Small intestine (tissue), 7 donors: ENCODE measurements at regions not wholly inside any gene's neighbourhood (a gene's known extent, or its start where the extent isn't known, plus 50 kb on each side); places are given as distances from the start of the nearest gene placed in this dataset.

Experiments
- DNase-seq, 2 donors: peaks; one replicate each; pipeline versions ENCODE4 v3.0.0 to v3.0.0-alpha.2; 2013
- FAIRE-seq: peaks from 2 replicates; lab custom pipeline; 2012; peaks lifted over from hg19 to GRCh38; lab: Jason Lieb, UNC
- H3K27ac ChIP-seq, 3 donors: one replicate each; pipeline ENCODE4 v1.5.1; 2013; ENCODE audit warnings: low read length in 2 of 3, mild to moderate bottlenecking in 2 of 3, control low read depth in 1 of 3, inconsistent platforms in 1 of 3, low read depth in 1 of 3, moderate library complexity in 1 of 3
- H3K27me3 ChIP-seq, 3 donors: one replicate each; pipeline ENCODE4 v1.6.1; 2013; ENCODE audit warnings: low read length in 3 of 3, inconsistent platforms in 1 of 3; ENCODE audit not compliant: control insufficient read depth in 3 of 3, insufficient read depth in 3 of 3
- H3K36me3 ChIP-seq, 3 donors: one replicate each; pipeline ENCODE4 v1.6.1; 2013; ENCODE audit warnings: low read length in 3 of 3, inconsistent platforms in 1 of 3, low read depth in 1 of 3, mild to moderate bottlenecking in 1 of 3, moderate library complexity in 1 of 3; ENCODE audit not compliant: control insufficient read depth in 3 of 3, insufficient read depth in 2 of 3
- H3K4me1 ChIP-seq, 3 donors: one replicate each; pipeline ENCODE4 v1.6.1; 2013; ENCODE audit warnings: low read length in 2 of 3, inconsistent platforms in 1 of 3, low read depth in 1 of 3, mild to moderate bottlenecking in 1 of 3, moderate library complexity in 1 of 3; ENCODE audit not compliant: control insufficient read depth in 3 of 3, insufficient read depth in 2 of 3
- H3K4me3 ChIP-seq, 3 donors: one replicate each; pipeline ENCODE4 v1.5.1; 2013; ENCODE audit warnings: low read length in 3 of 3, control low read depth in 1 of 3, inconsistent platforms in 1 of 3, low read depth in 1 of 3, mild to moderate bottlenecking in 1 of 3, moderate library complexity in 1 of 3
- H3K9me3 ChIP-seq, 2 donors: one replicate each; pipeline ENCODE4 v1.6.1; 2013; ENCODE audit warnings: low read depth in 1 of 2, low read length in 1 of 2; ENCODE audit not compliant: control insufficient read depth in 2 of 2, insufficient read depth in 1 of 2
- WGBS, 3 donors: extraction: QIAGEN DNeasy Blood & Tissue Kit; methylation state at CpG; one replicate each; pipeline ENCODE4 v1.1.7; 2013; 5-methylcytosine and 5-hydroxymethylcytosine counted together
- donor health status: healthy with polysubstance abuse.
- donor health status: control.
- donor health status: control.
- donor health status: Bipolar disorder and iron deficiency.
- donor health status: healthy.

DNA sequence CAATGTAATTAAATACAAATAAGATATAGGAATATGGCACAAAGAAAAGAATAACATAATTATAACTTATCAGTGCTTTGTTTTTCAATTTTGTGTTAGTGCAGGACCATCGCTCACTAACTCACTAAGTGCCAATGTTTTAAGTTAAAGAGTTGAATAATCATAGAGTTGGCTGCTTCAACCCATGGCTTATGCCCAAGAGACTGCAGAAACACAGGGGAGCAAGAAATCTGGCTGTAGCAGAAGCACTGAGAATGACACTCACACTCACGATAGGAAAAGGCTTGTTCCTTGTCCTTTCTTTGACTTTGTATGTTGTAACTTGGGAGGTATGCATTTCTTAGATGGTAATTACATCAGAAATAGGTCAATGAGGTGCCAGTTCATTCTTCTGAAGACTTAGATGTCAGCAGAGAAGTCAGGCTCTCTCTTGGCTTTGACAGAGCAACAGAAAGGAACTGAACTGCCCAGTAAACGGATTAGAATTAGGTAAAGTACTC, 852.2 kb downstream of the LRRTM4 start:
- Histone ChIP-seq H3K27me3 (no peaks in the 10 kb centered on the region), H3K4me1 (peaks cover 0 to 2% (median 0%) of the 10 kb centered on the region in 3 donors), H3K4me3 (no peak overlapping the region), H3K27ac (no peak overlapping the region), H3K36me3 (no peaks in the 10 kb centered on the region), H3K9me3 (no peaks in the 10 kb centered on the region)
- FAIRE-seq (no peak), DNase-seq (no peak)
- 39 to 63% (median 61%) methylated on average over 3 of the region's 3 CpGs for WGBS, 3 donors

GRCh38 chr2:76668279-76668678, 853.9 kb downstream of the LRRTM4 start:
- Histone ChIP-seq H3K4me1 (no peaks in the 10 kb centered on the region), H3K27me3 (no peaks in the 10 kb centered on the region), H3K4me3 (no peak overlapping the region), H3K27ac (no peak overlapping the region), H3K9me3 (no peaks in the 10 kb centered on the region), H3K36me3 (no peaks in the 10 kb centered on the region)
- FAIRE-seq (no peak), DNase-seq (no peak)
- 50 to 87% (median 79%) methylated on average over 1 of the region's 1 CpG for WGBS, 3 donors

- DNase-seq (no peak), FAIRE-seq (no peak)
- Histone ChIP-seq H3K36me3 (no peaks in the 10 kb centered on the region), H3K27ac (no peak overlapping the region), H3K4me1 (no peaks in the 10 kb centered on the region), H3K4me3 (no peak overlapping the region), H3K27me3 (no peaks in the 10 kb centered on the region), H3K9me3 (no peaks in the 10 kb centered on the region)
- 34 to 68% (median 62%) methylated on average over 8 of the region's 8 CpGs for WGBS, 3 donors
Observed at GRCh38 chr2:76667821-76668271, 854.3 kb downstream of the LRRTM4 start.

- Histone ChIP-seq H3K9me3 (no peaks in the 10 kb centered on the region), H3K36me3 (no peaks in the 10 kb centered on the region), H3K27me3 (no peaks in the 10 kb centered on the region), H3K27ac (no peak overlapping the region), H3K4me3 (no peak overlapping the region), H3K4me1 (no peaks in the 10 kb centered on the region)
- WGBS, 3 donors = 6 to 14% (median 7%) methylated on average over 2 of the region's 2 CpGs
- FAIRE-seq (no peak), DNase-seq (no peak)
Observed at GRCh38 chr2:76642129-76642528, 880.0 kb downstream of the LRRTM4 start.

DNA sequence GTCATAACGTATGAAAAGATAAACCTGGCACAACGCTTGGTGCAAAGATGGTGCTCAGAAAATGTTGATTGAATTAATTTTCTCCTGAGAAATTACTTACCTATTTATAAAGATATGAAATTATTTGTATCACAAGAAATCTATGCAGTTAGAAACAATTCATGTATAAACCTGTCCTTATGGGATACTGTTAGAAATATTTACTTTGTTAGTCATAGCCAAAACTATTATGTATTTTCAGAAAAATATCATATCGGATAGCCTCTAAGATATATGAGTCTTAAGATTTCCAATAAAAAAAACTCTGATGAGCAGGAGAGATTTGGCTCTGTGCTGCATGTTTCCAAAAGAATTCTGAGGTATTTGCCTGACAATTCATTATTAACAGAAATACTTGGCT, 880.7 kb downstream of the LRRTM4 start:
- H3K4me1 ChIP-seq = no peaks in the 10 kb centered on the region
- FAIRE-seq = no peak

DNA sequence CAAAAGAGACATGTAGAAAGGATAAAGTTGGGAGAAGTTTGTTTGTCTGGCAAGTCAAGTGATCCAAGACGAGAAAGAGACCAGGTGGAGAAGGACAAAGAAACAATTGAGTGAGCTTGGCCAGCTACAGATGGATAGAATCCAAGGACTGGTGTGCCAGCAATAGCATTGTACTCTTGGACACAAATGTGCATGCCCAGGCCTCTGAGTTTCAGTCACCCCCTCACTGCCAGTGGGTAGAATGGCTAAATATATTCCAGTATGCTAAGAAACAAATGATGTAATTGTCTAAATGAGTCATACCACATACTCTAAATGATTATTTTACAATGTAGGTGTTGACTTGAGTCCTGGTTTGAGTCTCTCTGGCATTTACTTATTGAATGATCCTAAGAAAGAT, 881.3 kb downstream of the LRRTM4 start:
- Histone ChIP-seq H3K4me3 (no peak overlapping the region), H3K4me1 (no peaks in the 10 kb centered on the region), H3K9me3 (no peaks in the 10 kb centered on the region), H3K27me3 (no peaks in the 10 kb centered on the region), H3K27ac (no peak overlapping the region), H3K36me3 (no peaks in the 10 kb centered on the region)
- no peak for DNase-seq
- 31 to 66% (median 43%) methylated on average over 1 of the region's 1 CpG for WGBS, 3 donors
- FAIRE-seq = no peak

More for the DNA sequence above, 880.7 kb downstream of the LRRTM4 start:
- WGBS, 3 donors = 85 to 89% (median 87%) methylated on average over 3 of the region's 3 CpGs
- no peak overlapping the region for H3K27ac ChIP-seq
- H3K36me3 ChIP-seq = no peaks in the 10 kb centered on the region
- H3K9me3 ChIP-seq = no peaks in the 10 kb centered on the region
- DNase-seq = no peak
- no peaks in the 10 kb centered on the region for H3K27me3 ChIP-seq
- no peak overlapping the region for H3K4me3 ChIP-seq

GRCh38 chr2:76639171-76639680, 883.0 kb downstream of the LRRTM4 start:
- 66 to 76% (median 66%) methylated on average over 5 of the region's 5 CpGs for WGBS, 3 donors
- Histone ChIP-seq H3K4me3 (no peak overlapping the region), H3K27me3 (no peaks in the 10 kb centered on the region), H3K36me3 (no peaks in the 10 kb centered on the region), H3K4me1 (no peaks in the 10 kb centered on the region), H3K9me3 (no peaks in the 10 kb centered on the region), H3K27ac (no peak overlapping the region)
- DNase-seq (no peak), FAIRE-seq (no peak)

GRCh38 chr2:76633276-76633921, 888.8 kb downstream of the LRRTM4 start:
- H3K9me3 ChIP-seq = peaks cover 0 to 9% of the 10 kb centered on the region in 2 donors
- H3K27ac ChIP-seq = no peak overlapping the region
- WGBS, 3 donors = 73 to 85% (median 84%) methylated on average over 3 of the region's 3 CpGs
- H3K36me3 ChIP-seq = no peaks in the 10 kb centered on the region
- no peak for DNase-seq
- H3K4me3 ChIP-seq = no peak overlapping the region
- no peaks in the 10 kb centered on the region for H3K4me1 ChIP-seq
- H3K27me3 ChIP-seq = no peaks in the 10 kb centered on the region
- no peak for FAIRE-seq
